Panc1 (cell line): ENCODE measurements at regions not wholly inside any gene's neighbourhood (a gene's known extent, or its start where the extent isn't known, plus 50 kb on each side); places are given as distances from the start of the nearest gene placed in this dataset.

ENCODE experiments used
- TF ChIP-seq, protein P1 (sequence below): fragments of 450-650 bp; IDR thresholded peaks from 2 replicates; pipeline ENCODE4 v1.5.1; 2017; ENCODE audit warnings: mild to moderate bottlenecking
- TF ChIP-seq, protein P2 (sequence below), 2 experiments: IDR thresholded peaks; 2 replicates each; pipeline ENCODE4 v1.6.1; 2011 to 2012; ENCODE audit warnings: low read depth in 2 of 2, control low read depth in 1 of 2, low read length in 1 of 2, mild to moderate bottlenecking in 1 of 2, moderate library complexity in 1 of 2; ENCODE audit not compliant: insufficient read depth in 1 of 2

DNA sequence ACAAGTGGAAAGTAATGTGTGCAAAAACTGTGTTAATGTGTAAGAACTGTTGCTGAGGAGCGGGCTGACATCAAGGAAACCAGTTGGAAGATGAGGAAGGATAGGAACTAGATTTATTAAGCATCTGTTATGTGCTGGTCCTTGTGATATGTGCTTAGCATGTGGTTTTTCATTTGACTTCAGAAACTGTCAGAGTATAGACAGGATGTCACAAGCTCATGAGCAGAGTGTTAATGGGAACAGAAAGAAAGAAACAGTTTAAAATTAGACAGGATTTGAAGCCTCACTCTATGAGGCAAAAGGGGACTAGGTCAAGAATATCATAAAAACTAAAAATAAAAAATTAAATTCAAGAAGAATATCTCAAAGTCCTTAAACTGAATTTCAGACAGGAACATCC lies 270.6 kb upstream of the DPPA4 start:
- TF ChIP-seq, protein P1, sequence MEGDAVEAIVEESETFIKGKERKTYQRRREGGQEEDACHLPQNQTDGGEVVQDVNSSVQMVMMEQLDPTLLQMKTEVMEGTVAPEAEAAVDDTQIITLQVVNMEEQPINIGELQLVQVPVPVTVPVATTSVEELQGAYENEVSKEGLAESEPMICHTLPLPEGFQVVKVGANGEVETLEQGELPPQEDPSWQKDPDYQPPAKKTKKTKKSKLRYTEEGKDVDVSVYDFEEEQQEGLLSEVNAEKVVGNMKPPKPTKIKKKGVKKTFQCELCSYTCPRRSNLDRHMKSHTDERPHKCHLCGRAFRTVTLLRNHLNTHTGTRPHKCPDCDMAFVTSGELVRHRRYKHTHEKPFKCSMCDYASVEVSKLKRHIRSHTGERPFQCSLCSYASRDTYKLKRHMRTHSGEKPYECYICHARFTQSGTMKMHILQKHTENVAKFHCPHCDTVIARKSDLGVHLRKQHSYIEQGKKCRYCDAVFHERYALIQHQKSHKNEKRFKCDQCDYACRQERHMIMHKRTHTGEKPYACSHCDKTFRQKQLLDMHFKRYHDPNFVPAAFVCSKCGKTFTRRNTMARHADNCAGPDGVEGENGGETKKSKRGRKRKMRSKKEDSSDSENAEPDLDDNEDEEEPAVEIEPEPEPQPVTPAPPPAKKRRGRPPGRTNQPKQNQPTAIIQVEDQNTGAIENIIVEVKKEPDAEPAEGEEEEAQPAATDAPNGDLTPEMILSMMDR = no peak
- TF ChIP-seq, protein P2, sequence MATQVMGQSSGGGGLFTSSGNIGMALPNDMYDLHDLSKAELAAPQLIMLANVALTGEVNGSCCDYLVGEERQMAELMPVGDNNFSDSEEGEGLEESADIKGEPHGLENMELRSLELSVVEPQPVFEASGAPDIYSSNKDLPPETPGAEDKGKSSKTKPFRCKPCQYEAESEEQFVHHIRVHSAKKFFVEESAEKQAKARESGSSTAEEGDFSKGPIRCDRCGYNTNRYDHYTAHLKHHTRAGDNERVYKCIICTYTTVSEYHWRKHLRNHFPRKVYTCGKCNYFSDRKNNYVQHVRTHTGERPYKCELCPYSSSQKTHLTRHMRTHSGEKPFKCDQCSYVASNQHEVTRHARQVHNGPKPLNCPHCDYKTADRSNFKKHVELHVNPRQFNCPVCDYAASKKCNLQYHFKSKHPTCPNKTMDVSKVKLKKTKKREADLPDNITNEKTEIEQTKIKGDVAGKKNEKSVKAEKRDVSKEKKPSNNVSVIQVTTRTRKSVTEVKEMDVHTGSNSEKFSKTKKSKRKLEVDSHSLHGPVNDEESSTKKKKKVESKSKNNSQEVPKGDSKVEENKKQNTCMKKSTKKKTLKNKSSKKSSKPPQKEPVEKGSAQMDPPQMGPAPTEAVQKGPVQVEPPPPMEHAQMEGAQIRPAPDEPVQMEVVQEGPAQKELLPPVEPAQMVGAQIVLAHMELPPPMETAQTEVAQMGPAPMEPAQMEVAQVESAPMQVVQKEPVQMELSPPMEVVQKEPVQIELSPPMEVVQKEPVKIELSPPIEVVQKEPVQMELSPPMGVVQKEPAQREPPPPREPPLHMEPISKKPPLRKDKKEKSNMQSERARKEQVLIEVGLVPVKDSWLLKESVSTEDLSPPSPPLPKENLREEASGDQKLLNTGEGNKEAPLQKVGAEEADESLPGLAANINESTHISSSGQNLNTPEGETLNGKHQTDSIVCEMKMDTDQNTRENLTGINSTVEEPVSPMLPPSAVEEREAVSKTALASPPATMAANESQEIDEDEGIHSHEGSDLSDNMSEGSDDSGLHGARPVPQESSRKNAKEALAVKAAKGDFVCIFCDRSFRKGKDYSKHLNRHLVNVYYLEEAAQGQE (IDR thresholded peaks at IDR 0.05; ENCODE audit: insufficient read depth in 1 of 2, low read depth in 2 of 2, low read length in 1 of 2) = no peak
